ENCODE measurements at regions not wholly inside any gene's neighbourhood (a gene's known extent, or its start where the extent isn't known, plus 50 kb on each side); places are given as distances from the start of the nearest gene placed in this dataset.

GRCh38 chr10:117926491-117926890, 120.2 kb downstream of the RAB11FIP2 start:
- DNase-seq (ENCODE audit: low spot score), result no peak

DNA sequence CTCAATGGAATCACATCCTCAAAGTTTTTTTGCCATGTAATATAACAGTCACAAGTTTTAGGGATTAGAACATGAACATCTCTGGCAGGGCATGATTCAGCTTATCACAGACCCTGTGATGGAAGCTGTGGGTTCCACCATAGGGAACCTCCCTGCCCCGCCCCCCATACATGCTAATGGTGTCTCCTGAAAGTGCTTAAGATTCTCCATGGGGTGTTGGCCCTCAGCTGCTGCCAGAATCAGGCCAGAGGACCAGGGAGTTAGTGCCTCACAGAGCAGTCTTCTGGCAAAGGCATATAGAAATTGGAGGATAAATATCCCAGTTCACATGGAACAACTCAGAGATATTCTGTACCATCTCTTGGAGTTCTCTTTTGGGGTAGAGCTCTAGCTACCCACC, 119.4 kb downstream of the RAB11FIP2 start:
- no peak for DNase-seq (ENCODE audit: low spot score)

DNA sequence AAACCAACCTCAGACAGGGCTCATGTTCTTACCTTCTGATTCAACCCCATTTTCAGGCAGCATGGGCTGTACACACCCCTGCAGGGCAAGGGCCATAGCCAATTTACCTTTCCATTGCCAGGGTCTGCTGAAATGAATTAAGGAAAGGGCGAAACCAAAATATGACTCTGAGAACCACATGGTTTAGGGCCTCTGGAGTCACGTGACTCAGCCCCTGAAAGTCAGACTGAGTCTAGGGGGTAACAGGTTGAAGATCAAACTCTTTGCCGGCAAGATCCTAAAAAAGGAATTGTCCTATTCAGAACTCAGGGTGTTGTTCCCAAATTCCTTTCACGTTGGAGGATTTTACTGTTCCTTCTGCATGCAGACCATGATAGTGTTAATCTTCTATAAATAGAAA, 118.9 kb downstream of the RAB11FIP2 start:
- DNase-seq (ENCODE audit: low spot score), result no peak

GRCh38 chr10:117928281-117928680, 118.5 kb downstream of the RAB11FIP2 start:
- no peak for DNase-seq (ENCODE audit: low spot score)

DNA sequence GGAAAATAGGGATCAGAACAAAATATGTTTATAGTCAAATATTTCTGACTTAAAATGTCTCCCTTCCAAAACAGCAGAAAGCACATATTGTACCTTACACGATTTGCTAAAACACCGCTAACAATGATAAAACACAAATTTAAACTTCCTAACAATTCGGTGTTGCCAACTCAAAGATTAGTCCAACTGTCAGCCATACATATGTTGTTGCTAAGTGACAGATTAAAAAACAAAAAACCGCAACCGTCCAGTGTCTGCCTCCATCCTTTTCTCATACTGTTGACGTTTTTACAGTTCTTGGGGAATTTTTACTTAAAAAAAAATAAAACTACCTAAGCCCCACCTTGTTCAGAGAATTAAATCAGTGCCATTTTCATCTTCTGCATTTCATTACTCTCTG, 118.0 kb downstream of the RAB11FIP2 start:
- no peak for DNase-seq (ENCODE audit: low spot score)

DNA sequence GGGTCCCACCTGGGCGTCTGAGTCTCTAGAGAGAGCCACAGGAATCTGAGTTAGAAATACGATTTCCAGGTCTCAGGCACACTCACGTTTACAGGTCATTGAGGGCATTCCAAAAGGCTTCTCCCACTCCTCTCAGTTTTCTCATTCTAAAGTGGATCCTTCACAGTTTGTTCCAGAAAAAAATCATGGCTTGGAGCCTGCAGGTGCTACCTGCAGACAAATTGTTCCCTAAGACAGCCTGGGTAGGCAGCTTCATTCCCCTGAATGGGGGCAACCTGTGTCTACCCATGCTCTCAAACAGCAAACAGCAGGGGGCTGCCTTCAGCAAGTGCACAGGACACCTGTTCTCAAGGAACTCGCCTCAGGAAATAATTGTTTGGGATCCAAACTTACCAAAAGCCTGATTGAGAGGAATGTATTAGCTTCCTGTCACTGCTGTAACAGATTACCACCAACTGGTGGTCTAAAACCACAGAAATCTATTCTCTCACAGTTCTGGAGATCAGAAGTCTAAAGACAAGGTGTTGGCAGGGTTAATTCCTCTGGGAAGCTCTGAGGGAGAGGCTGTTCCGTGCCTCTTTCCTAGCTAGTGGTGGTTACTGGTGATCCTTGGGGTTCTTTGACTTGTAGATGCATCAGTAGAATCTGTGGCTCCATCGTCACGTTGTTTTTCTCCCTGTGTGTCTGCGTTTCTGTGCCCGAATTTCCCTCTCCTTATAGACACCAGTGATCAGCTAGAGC, 117.2 kb downstream of the RAB11FIP2 start:
- no peak for DNase-seq (ENCODE audit: low spot score)

- DNase-seq (ENCODE audit: low spot score), result no peak
These were observed 115.7 kb downstream of the RAB11FIP2 start for GRCh38 chr10:117931078-117931477.

GRCh38 chr10:117933036-117933435, 113.7 kb downstream of the RAB11FIP2 start:
- DNase-seq (ENCODE audit: low spot score), result no peak

DNA sequence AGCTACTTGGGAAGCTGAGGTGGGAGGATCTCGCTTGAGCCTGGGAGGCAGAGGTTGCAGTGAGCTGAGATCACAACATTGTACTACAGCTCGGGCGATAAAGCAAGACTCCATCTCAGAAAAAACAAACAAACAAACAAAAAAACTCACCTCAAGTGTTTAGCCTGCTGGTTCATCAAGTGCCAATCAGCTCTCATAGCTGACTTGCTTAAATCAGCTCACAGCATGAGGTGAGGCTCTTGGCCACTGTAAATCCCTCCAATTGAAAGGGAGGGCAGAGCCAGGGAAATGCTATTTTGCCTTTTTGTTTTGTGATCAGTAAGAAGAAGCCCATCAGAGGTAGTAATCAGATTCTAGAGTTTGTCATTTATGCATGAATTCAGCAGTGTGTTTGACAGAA, 112.3 kb downstream of the RAB11FIP2 start:
- DNase-seq (ENCODE audit: low spot score), result no peak

DNA sequence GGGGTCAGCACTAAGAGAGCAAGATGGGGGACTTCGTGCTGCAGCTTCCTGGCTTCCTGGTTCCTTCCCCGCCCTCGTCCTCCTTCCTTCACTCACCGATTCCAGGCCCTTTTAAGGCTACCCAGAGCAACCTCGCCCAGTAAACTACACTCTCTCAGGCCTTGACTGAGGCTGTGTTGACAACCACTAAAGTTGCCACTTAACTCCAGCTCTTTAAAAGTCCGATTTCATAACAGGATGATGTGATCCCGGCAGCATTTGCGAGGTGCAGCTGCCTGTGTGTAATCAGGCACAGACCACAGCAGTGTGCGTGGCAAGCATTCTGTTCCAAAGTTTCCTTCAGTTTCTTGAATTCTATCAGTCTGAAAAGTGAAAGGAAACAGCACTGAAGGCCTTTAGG, 110.6 kb downstream of the RAB11FIP2 start:
- DNase-seq (ENCODE audit: low spot score), result peak; percentile 17

DNA sequence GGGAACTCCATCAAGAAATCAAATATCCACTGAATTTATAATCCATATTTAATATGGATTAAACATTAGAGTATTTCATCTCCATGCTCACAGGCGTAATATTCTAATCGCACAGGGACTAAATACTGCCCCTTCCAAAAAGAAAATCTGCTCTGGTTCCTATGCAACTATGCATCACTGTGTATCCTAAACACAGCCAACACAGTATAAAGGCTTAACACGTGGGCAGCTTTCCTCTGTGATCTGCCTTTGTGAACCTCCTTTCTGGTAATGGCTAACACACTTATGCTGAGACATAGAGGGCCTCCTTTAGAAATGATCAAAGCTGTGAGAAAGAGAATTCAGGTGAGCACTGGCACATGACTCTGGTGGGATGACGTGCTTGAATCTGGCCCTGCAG, 110.2 kb downstream of the RAB11FIP2 start:
- DNase-seq (ENCODE audit: low spot score), result no peak

DNA sequence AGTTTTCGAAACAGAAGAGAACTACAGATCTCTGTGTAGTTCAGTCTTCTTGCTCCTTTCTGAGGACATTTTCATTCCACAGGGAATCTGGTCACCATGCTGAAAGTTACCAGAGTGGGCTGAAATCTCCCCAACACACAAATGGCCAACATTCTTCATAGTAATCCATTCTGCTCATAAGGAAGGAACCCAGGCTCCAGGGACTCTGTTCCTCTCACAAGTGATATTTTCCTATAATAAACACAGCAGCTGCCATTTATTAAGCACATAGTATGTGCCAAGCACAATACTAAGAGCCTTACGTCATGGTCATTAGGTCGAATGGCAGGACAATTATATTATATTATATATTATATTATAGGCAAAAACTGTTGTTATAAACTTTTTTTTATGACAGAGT, 109.8 kb downstream of the RAB11FIP2 start:
- no peak for DNase-seq (ENCODE audit: low spot score)

- DNase-seq (ENCODE audit: low spot score), result no peak
These were observed 108.6 kb downstream of the RAB11FIP2 start for GRCh38 chr10:117938104-117938503.

- no peak for DNase-seq (ENCODE audit: low spot score)
These were observed 104.5 kb downstream of the RAB11FIP2 start for GRCh38 chr10:117942226-117942625.

GRCh38 chr10:117944676-117945447, 101.9 kb downstream of the RAB11FIP2 start:
- DNase-seq (ENCODE audit: low spot score), result no peak

- DNase-seq (ENCODE audit: low spot score), result no peak
These were observed 101.1 kb downstream of the RAB11FIP2 start for GRCh38 chr10:117945651-117946050.

DNA sequence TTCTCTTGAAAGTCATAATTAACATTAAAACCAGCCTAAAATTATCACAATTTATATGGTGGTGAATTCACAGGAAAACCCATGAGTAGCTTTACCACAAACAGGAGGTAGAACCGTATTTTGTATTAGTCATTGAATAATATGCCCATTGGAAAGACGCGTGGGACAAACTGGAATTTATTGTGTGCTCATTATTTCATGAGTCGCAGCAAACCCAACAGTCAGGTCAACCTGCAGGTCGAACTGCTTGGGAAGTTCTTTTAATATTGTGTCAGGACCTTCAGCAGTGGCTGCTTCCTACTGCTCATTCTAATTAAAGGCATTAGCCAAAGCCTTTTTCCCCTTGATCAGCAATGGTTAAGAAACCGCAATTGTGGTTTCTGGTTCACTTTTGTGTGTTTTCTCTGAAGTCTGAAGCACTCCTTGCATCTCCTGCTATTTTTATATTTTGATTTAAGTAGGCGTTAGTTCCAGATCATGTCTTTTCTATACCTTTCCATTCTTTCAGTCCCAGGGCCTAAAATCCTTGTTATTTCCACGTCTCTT, 100.1 kb downstream of the RAB11FIP2 start:
- DNase-seq (ENCODE audit: low spot score), result no peak

- DNase-seq (ENCODE audit: low spot score), result no peak
These were observed 98.2 kb downstream of the RAB11FIP2 start for GRCh38 chr10:117948493-117948892.

DNA sequence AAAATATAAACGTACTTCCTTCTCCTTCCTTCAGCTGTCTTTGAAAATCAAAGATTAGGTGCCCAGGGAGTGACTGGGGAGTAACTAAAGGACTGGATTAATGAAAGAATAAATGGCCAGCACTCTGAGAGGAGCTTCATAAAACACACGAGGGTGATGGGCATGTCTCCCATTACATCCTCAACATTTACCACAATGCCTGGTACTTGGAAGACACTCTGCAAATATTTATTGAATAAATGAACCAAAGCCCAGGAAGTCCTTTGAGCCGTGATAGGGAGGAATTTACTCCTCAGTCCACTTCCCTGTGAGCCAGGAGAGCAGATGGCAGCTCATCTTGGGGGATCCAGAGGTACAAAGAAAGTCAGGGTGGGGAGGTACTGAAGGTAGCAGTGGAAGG, 96.3 kb downstream of the RAB11FIP2 start:
- DNase-seq (ENCODE audit: low spot score), result no peak

Measured in SK-N-DZ (cell line).